SU-DHL-6 (cell line): ENCODE measurements at regions not wholly inside any gene's neighbourhood (a gene's known extent, or its start where the extent isn't known, plus 50 kb on each side); places are given as distances from the start of the nearest gene placed in this dataset.

Experiments
- H2AFZ ChIP-seq: fragments of 200-600 bp; sonication (generic); 2 replicates; pipeline ENCODE4 v1.6.1; 2014; ENCODE audit warnings: low read depth, mild to moderate bottlenecking, moderate library complexity, mixed read lengths, antibody characterized with exemption, low read length; ENCODE audit not compliant: severe bottlenecking
- H3F3A ChIP-seq: fragments of 200-600 bp; shearing (Covaris generic); 2 replicates; pipeline ENCODE4 v1.6.0; 2016; ENCODE audit warnings: antibody characterized with exemption, mild to moderate bottlenecking; ENCODE audit not compliant: insufficient read depth
- H3K27ac ChIP-seq: fragments of 200-600 bp; sonication (generic); 2 replicates; pipeline ENCODE4 v1.5.1; 2016; ENCODE audit warnings: low read depth, mild to moderate bottlenecking, low read length, moderate library complexity, mixed read lengths
- H3K27me3 ChIP-seq: fragments of 200-600 bp; sonication (generic), shearing (Covaris generic); 2 replicates; pipeline ENCODE4 v1.6.0; 2014; ENCODE audit warnings: mild to moderate bottlenecking, low read length
- H3K36me3 ChIP-seq: fragments of 200-600 bp; sonication (generic); 2 replicates; pipeline ENCODE4 v1.6.1; 2014; ENCODE audit warnings: mild to moderate bottlenecking, low read length, mixed read lengths
- H3K4me2 ChIP-seq: fragments of 300-600, 200-600 bp; shearing (Covaris generic), sonication (generic); 2 replicates; pipeline ENCODE4 v1.6.0; 2014; ENCODE audit warnings: low read length, low read depth, mild to moderate bottlenecking; ENCODE audit not compliant: poor library complexity, severe bottlenecking
- H3K4me3 ChIP-seq: fragments of 200-600 bp; sonication (generic); 2 replicates; pipeline ENCODE4 v1.5.1; 2014; ENCODE audit warnings: antibody characterized with exemption, low read length, mild to moderate bottlenecking, mixed read lengths; ENCODE audit not compliant: insufficient read depth, poor library complexity, severe bottlenecking
- H3K79me2 ChIP-seq: fragments of 200-600 bp; sonication (generic); 2 replicates; pipeline ENCODE4 v1.6.1; 2014; ENCODE audit warnings: mild to moderate bottlenecking, low read length, moderate library complexity; ENCODE audit not compliant: insufficient read depth
- H3K9ac ChIP-seq: fragments of 200-600 bp; sonication (generic); 2 replicates; pipeline ENCODE4 v1.7.0; 2014; ENCODE audit warnings: mild to moderate bottlenecking, low read length
- H3K9me2 ChIP-seq: fragments of 200-600 bp; sonication (generic); replicated peaks from 2 replicates; pipeline ENCODE4 v1.6.1; 2014; ENCODE audit warnings: low read length; ENCODE audit not compliant: insufficient read depth
- H3K9me3 ChIP-seq: fragments of 200-600 bp; sonication (generic); 2 replicates; pipeline ENCODE4 v1.6.1; 2014; ENCODE audit warnings: low read length, mixed read lengths; ENCODE audit not compliant: insufficient read depth
- H4K20me1 ChIP-seq: fragments of 200-600 bp; sonication (generic); 2 replicates; pipeline ENCODE4 v1.6.1; 2014; ENCODE audit warnings: low read depth, mild to moderate bottlenecking, antibody characterized with exemption, low read length, moderate library complexity, mixed read lengths
- CTCF ChIP-seq: fragments of 200-600 bp; sonication (generic); IDR thresholded peaks from one replicate; pipeline ENCODE4 v1.5.1; 2017; ENCODE audit warnings: antibody characterized with exemption, mild to moderate bottlenecking, low read length, moderate library complexity; ENCODE audit not compliant: insufficient read depth, poor library complexity, severe bottlenecking
- EZH2phosphoT487 ChIP-seq: fragments of 200-600 bp; sonication (generic), shearing (Covaris generic); conservative IDR thresholded peaks from 2 replicates; pipeline ENCODE4 v1.6.1; 2018; ENCODE audit warnings: mild to moderate bottlenecking, antibody characterized with exemption, low read length, moderate library complexity, mixed read lengths

- Histone ChIP-seq H3F3A (no peaks in the 10 kb centered on the region), H3K4me2 (no peak overlapping the region), H3K36me3 (no peaks in the 10 kb centered on the region), H3K4me3 (no peak overlapping the region), H3K9me3 (no peaks in the 10 kb centered on the region), H3K27ac (no peak overlapping the region), H3K79me2 (no peaks in the 10 kb centered on the region), H2AFZ (no peak overlapping the region), H3K27me3 (no peaks in the 10 kb centered on the region), H4K20me1 (no peaks in the 10 kb centered on the region), H3K9me2 (no peaks in the 10 kb centered on the region), H3K9ac (no peak overlapping the region)
- TF ChIP-seq CTCF = no peak
- no peak for TF ChIP-seq EZH2phosphoT487
Observed at GRCh38 chr5:34480810-34481528, 175.2 kb upstream of the RAI14 start.

- H3K27ac ChIP-seq = no peak overlapping the region
- no peak overlapping the region for H3K9ac ChIP-seq
- H3F3A ChIP-seq = no peaks in the 10 kb centered on the region
- no peaks in the 10 kb centered on the region for H3K36me3 ChIP-seq
- no peaks in the 10 kb centered on the region for H4K20me1 ChIP-seq
- no peaks in the 10 kb centered on the region for H3K27me3 ChIP-seq
- TF ChIP-seq CTCF (no peak), EZH2phosphoT487 (no peak)
- no peaks in the 10 kb centered on the region for H3K9me3 ChIP-seq
- no peaks in the 10 kb centered on the region for H3K9me2 ChIP-seq
- H3K4me3 ChIP-seq = no peak overlapping the region
- no peaks in the 10 kb centered on the region for H3K79me2 ChIP-seq
- H3K4me2 ChIP-seq = no peak overlapping the region
- H2AFZ ChIP-seq = no peak overlapping the region
Observed at GRCh38 chr5:34483442-34484033, 172.6 kb upstream of the RAI14 start.

- H3K9ac ChIP-seq = no peak overlapping the region
- no peaks in the 10 kb centered on the region for H3K79me2 ChIP-seq
- no peaks in the 10 kb centered on the region for H3K9me2 ChIP-seq
- no peaks in the 10 kb centered on the region for H3K27me3 ChIP-seq
- no peak overlapping the region for H2AFZ ChIP-seq
- H3K36me3 ChIP-seq = no peaks in the 10 kb centered on the region
- H3K9me3 ChIP-seq = no peaks in the 10 kb centered on the region
- TF ChIP-seq EZH2phosphoT487 = no peak
- TF ChIP-seq CTCF = no peak
- H4K20me1 ChIP-seq = no peaks in the 10 kb centered on the region
- H3F3A ChIP-seq = no peaks in the 10 kb centered on the region
- H3K4me3 ChIP-seq = no peak overlapping the region
- H3K4me2 ChIP-seq = no peak overlapping the region
- no peak overlapping the region for H3K27ac ChIP-seq
Observed at GRCh38 chr5:34484216-34484920, 171.8 kb upstream of the RAI14 start.
